ENCODE measurements at regions not wholly inside any gene's neighbourhood (a gene's known extent, or its start where the extent isn't known, plus 50 kb on each side); places are given as distances from the start of the nearest gene placed in this dataset.
"Not testable (repeated sequence)": the region's sequence is repeated elsewhere in the genome, so short reads cannot be mapped to it uniquely, and the experiment has no call there.

DNA sequence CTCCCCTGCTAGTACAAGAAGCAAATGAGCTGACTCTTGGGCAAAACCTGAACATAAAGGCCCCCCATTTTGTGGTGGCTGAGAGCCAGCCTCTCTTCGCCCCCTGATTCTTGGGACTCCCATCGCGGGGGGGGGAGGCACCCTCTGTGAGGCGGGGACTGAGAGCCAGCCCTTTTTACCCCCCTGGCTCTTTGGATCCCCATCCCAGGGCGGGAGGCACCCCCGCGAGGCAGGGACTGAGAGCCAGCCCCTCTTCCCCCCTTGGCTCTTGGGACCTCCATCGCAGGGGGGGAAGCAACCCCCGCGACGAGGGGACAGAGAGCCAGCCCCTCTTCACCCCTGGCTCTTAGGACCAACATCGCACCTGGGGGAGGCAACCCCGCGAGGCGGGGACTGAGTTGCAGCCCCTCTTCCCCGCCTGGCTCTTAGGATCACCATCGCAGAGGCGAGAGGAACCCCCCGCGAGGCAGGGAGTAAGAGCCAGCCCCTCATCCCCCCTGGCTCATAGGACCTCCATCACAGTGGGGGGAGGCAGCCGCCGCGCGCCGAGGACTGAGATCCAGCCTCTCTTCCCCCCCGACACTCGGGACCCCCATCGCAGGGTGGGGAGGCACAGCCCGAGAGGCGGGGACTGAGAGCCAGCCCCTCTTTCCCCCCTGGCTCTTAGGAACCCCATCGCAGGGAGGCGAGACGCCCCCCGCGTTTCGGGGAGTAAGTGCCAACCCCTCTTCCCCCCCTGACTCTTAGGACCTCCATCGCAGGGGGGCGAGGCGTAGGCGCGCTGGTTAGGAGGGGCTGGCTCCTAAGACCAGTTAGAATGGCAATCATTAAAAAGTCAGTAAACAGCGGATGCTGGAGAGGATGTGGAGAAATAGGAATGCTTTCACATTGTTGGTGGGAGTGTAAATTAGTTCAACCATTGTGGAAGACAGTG, 2428.4 kb upstream of the PCDH20 start:
- no peak for DNase-seq

DNA sequence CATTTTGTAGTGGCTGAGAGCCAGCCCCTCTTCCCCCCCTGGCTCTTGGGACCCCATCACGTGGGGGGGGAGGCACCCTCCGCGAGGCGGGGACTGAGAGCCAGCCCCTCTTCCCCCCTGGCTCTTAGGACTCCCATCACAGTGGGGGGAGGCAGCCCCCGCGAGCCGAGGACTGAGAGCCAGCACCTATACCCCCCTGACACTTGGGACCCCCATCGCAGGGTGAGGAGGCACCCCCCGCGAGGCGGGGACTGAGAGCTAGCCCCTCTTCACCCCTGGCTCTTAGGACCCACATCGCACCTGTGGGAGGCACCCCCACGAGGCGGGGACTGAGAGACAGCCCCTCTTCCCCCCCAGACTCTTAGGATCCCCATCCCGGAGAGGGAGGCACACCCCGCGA, 2426.5 kb upstream of the PCDH20 start:
- DNase-seq, result no peak

GRCh38 chr13:63840551-63841421, 2425.1 kb upstream of the PCDH20 start:
- DNase-seq, result no peak

GRCh38 chr13:63838366-63839110, 2422.9 kb upstream of the PCDH20 start:
- DNase-seq, result no peak

- DNase-seq, result not testable (repeated sequence)
Measured at GRCh38 chr13:63837701-63838100, 2422.1 kb upstream of the PCDH20 start.

DNA sequence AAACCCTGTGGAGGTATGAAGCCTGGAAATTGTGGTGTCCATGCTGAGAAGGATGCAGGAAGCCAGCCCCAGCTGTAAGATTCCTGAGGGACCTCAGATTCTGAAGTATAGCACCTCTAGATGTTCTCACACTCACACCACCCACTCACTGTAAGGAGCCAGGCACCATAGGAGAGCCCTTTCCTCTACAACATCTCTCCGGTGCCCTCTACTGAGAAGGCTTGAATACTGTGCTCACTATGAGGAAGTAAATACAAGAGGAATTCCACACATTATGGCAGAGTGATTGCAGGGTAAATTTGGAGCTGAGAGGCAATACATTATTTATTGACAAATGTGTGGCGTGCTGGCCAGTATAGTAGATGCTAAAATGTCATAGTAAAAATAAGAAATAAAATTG, 2414.0 kb upstream of the PCDH20 start:
- not testable (repeated sequence) for DNase-seq

DNA sequence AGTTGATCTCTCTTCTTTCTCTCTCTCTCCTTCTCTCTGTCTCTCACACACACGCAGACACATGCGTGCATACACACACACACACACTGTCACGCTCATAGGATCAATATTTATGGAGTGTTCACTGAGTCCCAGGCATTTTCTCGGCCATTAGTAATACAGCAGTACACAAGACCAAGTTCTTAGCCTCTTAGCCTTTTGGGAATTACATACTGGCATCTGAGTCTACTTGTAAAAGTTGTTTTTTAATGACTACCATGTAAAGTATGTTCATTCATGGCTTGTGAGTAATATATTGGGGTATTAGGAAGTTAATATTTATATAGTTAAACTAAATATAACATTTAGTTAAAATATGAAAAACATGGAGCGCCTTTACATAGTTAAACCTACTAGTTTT, 2406.1 kb upstream of the PCDH20 start:
- not testable (repeated sequence) for DNase-seq

DNA sequence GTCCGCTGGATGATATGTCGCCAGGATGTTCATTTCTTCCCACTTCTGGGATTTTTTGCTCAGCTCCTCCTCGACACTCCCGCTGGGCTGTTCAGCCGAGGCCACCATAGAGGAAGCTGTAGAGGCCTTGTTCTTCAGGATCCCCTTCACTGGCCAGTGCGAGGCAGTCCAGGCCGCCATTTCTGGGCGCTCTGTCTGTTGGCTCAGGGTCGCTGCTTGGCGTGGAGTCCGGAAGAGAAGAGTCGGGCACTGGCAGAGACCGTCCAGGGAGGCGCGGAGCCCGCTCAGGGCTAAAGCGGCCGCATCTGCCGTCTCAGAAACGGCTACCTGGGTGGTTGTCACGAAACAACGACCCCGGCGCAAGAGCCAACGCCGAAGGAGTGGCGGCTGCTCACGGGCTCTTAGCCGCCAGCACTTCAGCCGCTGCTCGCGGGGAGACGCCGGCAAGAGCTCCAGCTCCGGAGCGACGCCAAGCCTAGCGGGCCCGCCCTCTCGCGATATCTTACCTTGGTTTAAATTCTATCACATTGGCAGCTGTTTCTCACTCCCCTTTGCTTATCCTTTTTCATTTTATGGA, 2395.9 kb upstream of the PCDH20 start:
- not testable (repeated sequence) for DNase-seq

DNA sequence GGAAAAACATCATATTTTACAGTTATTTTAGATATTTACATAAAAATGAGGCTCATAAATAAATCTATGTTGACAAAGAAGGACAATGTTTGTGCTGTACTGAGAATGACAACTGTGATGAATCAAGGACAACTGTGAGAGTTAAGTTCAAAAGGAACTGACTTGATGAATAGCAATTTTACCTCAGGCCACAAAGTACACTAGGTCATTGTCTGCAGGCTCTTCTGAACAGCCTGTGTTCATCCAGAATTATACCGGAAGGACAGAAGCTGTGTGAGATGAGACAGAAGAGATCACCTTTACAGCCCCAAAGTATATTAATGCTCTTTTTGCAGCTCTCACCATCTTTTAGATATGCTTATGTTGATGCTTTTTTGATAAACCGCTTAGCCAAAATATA, 2375.5 kb upstream of the PCDH20 start:
- not testable (repeated sequence) for DNase-seq

DNA sequence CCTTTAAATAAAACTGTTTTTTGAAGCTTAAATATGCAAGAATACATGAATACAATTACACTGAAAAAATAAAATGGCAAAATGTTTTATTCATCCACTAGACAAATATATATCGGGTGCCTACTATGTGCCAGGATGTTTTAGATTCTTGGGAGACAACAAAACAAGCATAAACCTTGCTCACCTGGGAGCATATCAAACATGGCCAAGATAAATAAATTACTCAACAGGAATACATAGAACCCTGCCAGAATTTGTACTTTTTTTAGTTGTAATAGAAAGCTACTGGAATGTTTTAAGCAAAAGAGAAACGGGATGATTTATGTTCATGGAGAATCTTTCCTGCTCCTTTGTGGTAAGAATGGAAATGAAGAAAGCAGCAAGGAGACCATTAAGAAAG, 2358.5 kb upstream of the PCDH20 start:
- DNase-seq, result no peak

DNA sequence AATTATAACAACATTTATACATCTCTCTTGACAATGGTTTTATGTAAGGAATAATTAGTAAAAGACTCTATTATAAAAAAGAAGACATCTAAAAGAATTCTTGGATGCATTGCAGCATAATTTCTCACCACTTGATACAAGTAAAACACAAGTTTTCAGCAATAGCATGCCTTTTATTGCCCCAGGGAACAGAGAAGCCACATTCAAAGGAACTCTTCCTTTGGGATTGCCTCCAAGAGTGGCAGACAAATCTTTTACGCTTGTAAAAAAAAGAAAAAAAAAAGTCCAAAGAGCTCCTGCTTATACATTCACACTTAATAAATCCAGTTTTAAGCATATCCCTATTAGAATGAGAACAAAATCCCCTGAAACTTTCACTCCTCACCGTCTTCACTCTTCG, 2357.8 kb upstream of the PCDH20 start:
- no peak for DNase-seq

GRCh38 chr13:63757683-63758082, 2342.0 kb upstream of the PCDH20 start:
- DNase-seq, result not testable (repeated sequence)

- not testable (repeated sequence) for DNase-seq
Measured at GRCh38 chr13:63749857-63750256, 2334.2 kb upstream of the PCDH20 start.

GRCh38 chr13:63741814-63742101, 2326.1 kb upstream of the PCDH20 start:
- not testable (repeated sequence) for DNase-seq

- DNase-seq, result no peak
Measured at GRCh38 chr13:63741029-63741813, 2325.6 kb upstream of the PCDH20 start.

GRCh38 chr13:63739112-63739735, 2323.6 kb upstream of the PCDH20 start:
- not testable (repeated sequence) for DNase-seq

- no peak for DNase-seq
Measured at GRCh38 chr13:63737418-63737817, 2321.8 kb upstream of the PCDH20 start.

GRCh38 chr13:63731896-63732295, 2316.2 kb upstream of the PCDH20 start:
- DNase-seq, result no peak

DNA sequence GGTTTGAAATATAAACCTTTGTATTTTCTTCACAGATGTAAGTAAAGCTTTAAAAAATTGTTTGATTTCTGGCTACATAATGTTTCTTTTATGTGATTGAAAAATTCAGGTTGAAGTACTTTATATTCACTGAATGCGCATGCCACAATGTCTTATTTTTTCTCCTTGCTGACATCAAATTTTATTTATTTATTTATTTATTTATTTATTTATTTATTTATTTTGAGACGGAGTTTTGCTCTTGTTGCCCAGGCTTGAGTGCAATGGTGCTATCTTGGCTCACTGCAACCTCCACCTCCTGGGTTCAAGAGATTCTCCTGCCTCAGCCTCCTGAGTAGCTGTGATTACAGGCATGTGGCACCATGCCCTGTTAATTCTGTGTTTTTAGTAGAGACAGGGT, 2296.5 kb upstream of the PCDH20 start:
- not testable (repeated sequence) for DNase-seq

DNA sequence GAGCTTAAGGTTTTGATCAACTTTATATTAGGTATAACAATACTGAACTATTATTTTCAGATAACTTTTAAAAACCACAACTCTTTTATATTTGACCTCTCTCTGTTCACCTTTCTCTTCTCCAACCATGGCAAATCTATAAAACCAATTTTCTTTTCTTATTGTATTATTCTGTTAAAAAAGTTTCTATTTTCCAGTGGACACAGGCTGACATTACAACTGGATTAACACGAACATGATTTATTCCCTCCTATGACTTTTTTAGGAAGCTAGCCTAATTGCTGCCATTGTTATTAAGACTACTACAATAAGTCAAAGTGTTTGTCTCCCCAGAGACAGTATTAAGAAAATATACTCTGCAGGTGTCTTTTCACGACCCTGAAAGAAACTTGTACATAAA, 2291.1 kb upstream of the PCDH20 start:
- no peak for DNase-seq

- no peak for DNase-seq
Measured at GRCh38 chr13:63704521-63704920, 2288.9 kb upstream of the PCDH20 start.

All from activated CD4-positive, alpha-beta T cell treated with anti-CD3 and anti-CD28 coated beads, Interleukin-2, amount 50 U/mL, for 16 hours (primary cell).